Keratinocyte (primary cell): ENCODE measurements at regions not wholly inside any gene's neighbourhood (a gene's known extent, or its start where the extent isn't known, plus 50 kb on each side); places are given as distances from the start of the nearest gene placed in this dataset.
"Not testable (repeated sequence)": the region's sequence is repeated elsewhere in the genome, so short reads cannot be mapped to it uniquely, and the experiment has no call there.

Experiments used
- DNase-seq: peaks from one replicate; pipeline ENCODE4 v3.0.0-alpha.2; 2011; ENCODE audit warnings: low read depth, missing footprints, low spot score
- FAIRE-seq: peaks from 2 replicates; lab custom pipeline; 2011; peaks lifted over from hg19 to GRCh38; lab: Jason Lieb, UNC
- H2AFZ ChIP-seq: 2 replicates; pipeline ENCODE4 v1.6.0; 2012; ENCODE audit warnings: low read length, control low read depth, inconsistent platforms; ENCODE audit not compliant: control insufficient read depth
- H3K27ac ChIP-seq: 2 replicates; pipeline ENCODE4 v1.5.1; 2011; ENCODE audit warnings: low read length; ENCODE audit not compliant: control insufficient read depth, insufficient read depth
- H3K27me3 ChIP-seq: 3 replicates; pipeline ENCODE4 v1.6.0; 2011; ENCODE audit warnings: low read length; ENCODE audit not compliant: control insufficient read depth, insufficient read depth; ENCODE audit errors: extremely low read depth
- H3K36me3 ChIP-seq, 2 experiments: 2 replicates in 1 of 2; 3 replicates in 1 of 2; pipeline ENCODE4 v1.5.1; 2011; ENCODE audit warnings: low read length in 2 of 2, mild to moderate bottlenecking in 1 of 2; ENCODE audit not compliant: control insufficient read depth in 2 of 2, insufficient read depth in 2 of 2; ENCODE audit errors: extremely low read depth in 1 of 2
- H3K4me1 ChIP-seq: 3 replicates; pipeline ENCODE4 v1.5.1; 2011; ENCODE audit warnings: low read length; ENCODE audit not compliant: control insufficient read depth, insufficient read depth; ENCODE audit errors: extremely low read depth
- H3K4me2 ChIP-seq: 3 replicates; pipeline ENCODE4 v1.6.0; 2011; ENCODE audit warnings: low read depth, low read length; ENCODE audit not compliant: control insufficient read depth, insufficient read depth; ENCODE audit errors: extremely low read depth
- H3K4me3 ChIP-seq, 3 experiments: fragments of 200-600 bp in 1 of 3; sonication (generic) in 1 of 3; 2 replicates in 2 of 3; 3 replicates in 1 of 3; pipeline ENCODE4 v1.5.1; 2011 to 2016; ENCODE audit warnings: low read length in 3 of 3, mild to moderate bottlenecking in 3 of 3, control low read depth in 2 of 3, inconsistent platforms in 1 of 3, low read depth in 1 of 3, mixed read lengths in 1 of 3, mixed run types in 1 of 3, moderate library complexity in 1 of 3; ENCODE audit not compliant: control insufficient read depth in 2 of 3, insufficient read depth in 2 of 3; ENCODE audit errors: extremely low read depth in 1 of 3
- H3K79me2 ChIP-seq: 2 replicates; pipeline ENCODE4 v1.6.0; 2012; ENCODE audit warnings: low read length; ENCODE audit not compliant: control insufficient read depth, insufficient read depth
- H3K9ac ChIP-seq: 3 replicates; pipeline ENCODE4 v1.6.0; 2011; ENCODE audit warnings: low read length; ENCODE audit not compliant: control insufficient read depth, insufficient read depth; ENCODE audit errors: extremely low read depth
- H3K9me1 ChIP-seq: 3 replicates; pipeline ENCODE4 v1.6.0; 2011; ENCODE audit warnings: low read length; ENCODE audit not compliant: control insufficient read depth, insufficient read depth; ENCODE audit errors: extremely low read depth
- H3K9me3 ChIP-seq: 2 replicates; pipeline ENCODE4 v1.5.1; 2012; ENCODE audit warnings: low read depth, low read length; ENCODE audit not compliant: control insufficient read depth
- H4K20me1 ChIP-seq: 3 replicates; pipeline ENCODE4 v1.6.0; 2011; ENCODE audit warnings: low read length; ENCODE audit not compliant: control insufficient read depth, insufficient read depth; ENCODE audit errors: extremely low read depth
- CTCF ChIP-seq, 3 experiments: IDR thresholded peaks in 1 of 3; conservative IDR thresholded peaks in 1 of 3; optimal IDR thresholded peaks in 1 of 3; 2 replicates in 2 of 3; 3 replicates in 1 of 3; pipeline versions ENCODE3 to v1.5.1; 2011; ENCODE audit warnings: low read length in 3 of 3, mild to moderate bottlenecking in 3 of 3, moderate library complexity in 2 of 3, control low read depth in 1 of 3, inconsistent platforms in 1 of 3; ENCODE audit not compliant: insufficient read depth in 2 of 3; ENCODE audit errors: extremely low read depth in 1 of 3
- EZH2 ChIP-seq: IDR thresholded peaks from one replicate; pipeline ENCODE4 v1.6.1; 2012; ENCODE audit warnings: inconsistent platforms, mild to moderate bottlenecking, low read length, moderate library complexity
- dilution Hi-C: fragments of 300-500 bp; cut with MboI; formaldehyde crosslinking; loops from one replicate; pipeline ENCODE4 v1.7.0; 2020; ENCODE audit warnings: low sequenced_read_pairs; ENCODE audit not compliant: extremely low pct_ligation_motif_present

- Histone ChIP-seq H3K36me3 (no peaks in the 10 kb centered on the region), H4K20me1 (no peaks in the 10 kb centered on the region), H3K4me3 (no peak overlapping the region), H3K9me1 (no peaks in the 10 kb centered on the region), H3K9me3 (no peaks in the 10 kb centered on the region), H3K4me2 (no peak overlapping the region), H3K79me2 (no peaks in the 10 kb centered on the region), H2AFZ (no peak overlapping the region), H3K4me1 (peaks cover 5% of the 10 kb centered on the region), H3K9ac (no peak overlapping the region), H3K27ac (no peak overlapping the region), H3K27me3 (no peaks in the 10 kb centered on the region)
- no peak for DNase-seq
- no peak for TF ChIP-seq CTCF (optimal IDR thresholded peaks at IDR 0.05 in 1 of 3, IDR thresholded peaks at IDR 0.05 in 1 of 3, conservative IDR thresholded peaks at IDR 0.05 in 1 of 3; ENCODE audit: extremely low read depth in 1 of 3, insufficient read depth in 2 of 3, low read length in 3 of 3)
- no peak for TF ChIP-seq EZH2
- dilution Hi-C loops = no loop called here
- no peak for FAIRE-seq
These were observed 80.3 kb upstream of the PWP1 start for GRCh38 chr12:107605293-107605692.

- FAIRE-seq = peak; percentile 92
- Histone ChIP-seq H3K4me1 (peaks cover 5% of the 10 kb centered on the region), H3K79me2 (no peaks in the 10 kb centered on the region), H3K9me3 (no peaks in the 10 kb centered on the region), H3K4me2 (peak overlapping the region; percentile 36), H3K9me1 (no peaks in the 10 kb centered on the region), H3K27ac (no peak overlapping the region), H3K9ac (no peak overlapping the region), H3K36me3 (no peaks in the 10 kb centered on the region), H3K4me3 (no peak overlapping the region), H3K27me3 (no peaks in the 10 kb centered on the region), H4K20me1 (no peaks in the 10 kb centered on the region), H2AFZ (no peak overlapping the region)
- TF ChIP-seq CTCF (optimal IDR thresholded peaks at IDR 0.05 in 1 of 3, IDR thresholded peaks at IDR 0.05 in 1 of 3, conservative IDR thresholded peaks at IDR 0.05 in 1 of 3; ENCODE audit: extremely low read depth in 1 of 3, insufficient read depth in 2 of 3, low read length in 3 of 3) (peak; percentile 87 to 95 (median 92)), EZH2 (no peak)
- DNase-seq = peak; percentile 40
- dilution Hi-C loops = no loop called here
These were observed 77.9 kb upstream of the PWP1 start for GRCh38 chr12:107607464-107608392.

- H3K4me2 ChIP-seq, H3K4me1 ChIP-seq, H3K9ac ChIP-seq, H3K4me3 ChIP-seq, H3K79me2 ChIP-seq, H3K36me3 ChIP-seq, dilution Hi-C loops, FAIRE-seq, H3K9me1 ChIP-seq, DNase-seq, H3K27me3 ChIP-seq, H4K20me1 ChIP-seq, H2AFZ ChIP-seq, H3K27ac ChIP-seq, H3K9me3 ChIP-seq: not testable (repeated sequence)
These were observed 76.8 kb upstream of the PWP1 start for GRCh38 chr12:107608779-107609178.
